Caco-2 (cell line): ENCODE measurements at regions not wholly inside any gene's neighbourhood (a gene's known extent, or its start where the extent isn't known, plus 50 kb on each side); places are given as distances from the start of the nearest gene placed in this dataset.

Experiments used
- BruUV-seq: library from RNA; stranded (reverse); fragments of 400-500 nt; replicated peaks from 2 replicates; lab custom pipeline; 2021; lab: Mats Ljungman, UMichigan
- CTCF ChIA-PET: fragments of 300-600 bp; sonication (Branson Sonifier 250); formaldehyde crosslinking; loops from one replicate; lab custom pipeline; 2022; ENCODE audit warnings: antibody characterized with exemption; lab: Charles Lee
- POLR2A ChIA-PET: fragments of 300-600 bp; sonication (Branson Sonifier 250); formaldehyde crosslinking; loops from one replicate; lab custom pipeline; 2022; ENCODE audit warnings: antibody characterized with exemption; lab: Charles Lee
- DNase-seq, 2 experiments: peaks; one replicate each; pipeline versions ENCODE4 v3.0.0 to v3.0.0-alpha.2; 2020 to 2022
- H3K27me3 ChIP-seq: replicated peaks from 2 replicates; pipeline ENCODE4 v1.6.0; 2011; ENCODE audit warnings: low read length; ENCODE audit not compliant: control insufficient read depth, insufficient read depth
- H3K36me3 ChIP-seq: 2 replicates; pipeline ENCODE4 v1.5.1; 2011; ENCODE audit warnings: low read length; ENCODE audit not compliant: control insufficient read depth, insufficient read depth
- H3K4me1 ChIP-seq: fragments of 250-450 bp; sonication (Bioruptor Pico); 2 replicates; pipeline ENCODE4 v1.5.1; 2020; ENCODE audit warnings: mild to moderate bottlenecking
- H3K4me3 ChIP-seq: 2 replicates; pipeline ENCODE4 v1.5.1; 2011; ENCODE audit warnings: low read depth, mild to moderate bottlenecking, control low read depth, low read length
- H3K9me3 ChIP-seq: fragments of 250-450 bp; sonication (Bioruptor Pico); 2 replicates; pipeline ENCODE4 v1.5.1; 2020; ENCODE audit warnings: mild to moderate bottlenecking, moderate library complexity
- H3K27ac Mint-ChIP-seq: one replicate; pipeline ENCODE4 v1.8.0; 2022; ENCODE audit warnings: mixed read lengths; ENCODE audit not compliant: unreplicated experiment
- H3K27me3 Mint-ChIP-seq: one replicate; pipeline ENCODE4 v1.8.0; 2022; ENCODE audit warnings: mixed read lengths; ENCODE audit not compliant: insufficient read depth, unreplicated experiment
- H3K36me3 Mint-ChIP-seq: one replicate; pipeline ENCODE4 v1.8.0; 2022; ENCODE audit warnings: mild to moderate bottlenecking, mixed read lengths; ENCODE audit not compliant: insufficient read depth, unreplicated experiment
- H3K4me1 Mint-ChIP-seq: one replicate; pipeline ENCODE4 v1.8.0; 2022; ENCODE audit warnings: low read depth, mixed read lengths; ENCODE audit not compliant: unreplicated experiment
- H3K4me3 Mint-ChIP-seq: one replicate; pipeline ENCODE4 v1.8.0; 2022; ENCODE audit warnings: mild to moderate bottlenecking, moderate library complexity, mixed read lengths; ENCODE audit not compliant: unreplicated experiment
- H3K9me3 Mint-ChIP-seq: one replicate; pipeline ENCODE4 v1.8.0; 2022; ENCODE audit warnings: mixed read lengths; ENCODE audit not compliant: unreplicated experiment
- CTCF ChIP-seq, 2 experiments: fragments of 200-600 bp in 1 of 2; IDR thresholded peaks; 1 replicate in 1 of 2; 2 replicates in 1 of 2; pipeline versions ENCODE4 v1.5.1 to v1.8.0; 2011 to 2022; ENCODE audit warnings: antibody characterized with exemption in 1 of 2, control low read depth in 1 of 2, inconsistent platforms in 1 of 2, low read depth in 1 of 2, low read length in 1 of 2, mild to moderate bottlenecking in 1 of 2, moderate library complexity in 1 of 2; ENCODE audit not compliant: insufficient read depth in 1 of 2, severe bottlenecking in 1 of 2, unreplicated experiment in 1 of 2
- intact Hi-C: fragments of 100-400 bp; cut with micrococcal nuclease; formaldehyde crosslinking; loops from one replicate; pipeline ENCODE4 v1.10.0; 2022; ENCODE audit not compliant: unreplicated experiment

GRCh38 chr4:4752025-4752424, 107.4 kb upstream of the MSX1 start:
- H3K27ac Mint-ChIP-seq, result no peak overlapping the region
- intact Hi-C loops, result loop anchor here (10.0 kb wide), 1 partner anchor 267 kb away; no protein-coding TSS in a partner anchor
- Histone ChIP-seq H3K9me3 (no peaks in the 10 kb centered on the region; the same call in 1 of the 2 replicates), H3K36me3 (no peaks in the 10 kb centered on the region), H3K4me3 (no peak overlapping the region), H3K27me3 (no peaks in the 10 kb centered on the region), H3K4me1 (no peaks in the 10 kb centered on the region; the same call in 1 of the 2 replicates)
- H3K4me3 Mint-ChIP-seq, result no peak overlapping the region
- BruUV-seq, result no TSS peak
- H3K4me1 Mint-ChIP-seq, result no peaks in the 10 kb centered on the region
- H3K36me3 Mint-ChIP-seq, result no peaks in the 10 kb centered on the region
- TF ChIP-seq CTCF (IDR thresholded peaks at IDR 0.05; ENCODE audit: insufficient read depth in 1 of 2, low read depth in 1 of 2, low read length in 1 of 2, severe bottlenecking in 1 of 2, unreplicated experiment in 1 of 2), result no peak
- no peaks in the 10 kb centered on the region for H3K27me3 Mint-ChIP-seq
- ChIA-PET POLR2A (no interaction called here), CTCF (no interaction called here)
- DNase-seq, result no peak
- H3K9me3 Mint-ChIP-seq, result no peaks in the 10 kb centered on the region

GRCh38 chr4:4750187-4750586, 109.3 kb upstream of the MSX1 start:
- H3K4me3 Mint-ChIP-seq, result no peak overlapping the region
- CTCF ChIA-PET, result no interaction called here
- no peak for TF ChIP-seq CTCF (IDR thresholded peaks at IDR 0.05; ENCODE audit: insufficient read depth in 1 of 2, low read depth in 1 of 2, low read length in 1 of 2, severe bottlenecking in 1 of 2, unreplicated experiment in 1 of 2)
- Histone ChIP-seq H3K4me1 (no peaks in the 10 kb centered on the region; the same call in 1 of the 2 replicates), H3K27me3 (no peaks in the 10 kb centered on the region), H3K36me3 (no peaks in the 10 kb centered on the region), H3K4me3 (no peak overlapping the region), H3K9me3 (no peaks in the 10 kb centered on the region; the same call in none of the 2 replicates)
- H3K9me3 Mint-ChIP-seq, result peaks cover 2% of the 10 kb centered on the region
- DNase-seq, result no peak
- H3K4me1 Mint-ChIP-seq, result no peaks in the 10 kb centered on the region
- intact Hi-C loops, result loop anchor here (10.0 kb wide), 1 partner anchor 265 kb away; no protein-coding TSS in a partner anchor
- H3K27ac Mint-ChIP-seq, result no peak overlapping the region
- no TSS peak for BruUV-seq
- no peaks in the 10 kb centered on the region for H3K27me3 Mint-ChIP-seq
- POLR2A ChIA-PET, result no interaction called here
- no peaks in the 10 kb centered on the region for H3K36me3 Mint-ChIP-seq

- Mint-ChIP-seq H3K27ac (no peak overlapping the region), H3K36me3 (no peaks in the 10 kb centered on the region), H3K4me1 (no peaks in the 10 kb centered on the region), H3K9me3 (peaks cover 12% of the 10 kb centered on the region), H3K27me3 (no peaks in the 10 kb centered on the region), H3K4me3 (no peak overlapping the region)
- ChIA-PET CTCF (no interaction called here), POLR2A (no interaction called here)
- DNase-seq, result no peak
- Histone ChIP-seq H3K36me3 (no peaks in the 10 kb centered on the region), H3K4me3 (no peak overlapping the region), H3K4me1 (no peaks in the 10 kb centered on the region; the same call in 1 of the 2 replicates), H3K9me3 (no peaks in the 10 kb centered on the region; the same call in none of the 2 replicates), H3K27me3 (no peaks in the 10 kb centered on the region)
- intact Hi-C loops, result no loop called here
- no peak for TF ChIP-seq CTCF (IDR thresholded peaks at IDR 0.05; ENCODE audit: insufficient read depth in 1 of 2, low read depth in 1 of 2, low read length in 1 of 2, severe bottlenecking in 1 of 2, unreplicated experiment in 1 of 2)
- BruUV-seq, result no TSS peak
Measured at GRCh38 chr4:4749137-4749536, 110.3 kb upstream of the MSX1 start.
